IMR-90 (cell line): ENCODE measurements at regions not wholly inside any gene's neighbourhood (a gene's known extent, or its start where the extent isn't known, plus 50 kb on each side); places are given as distances from the start of the nearest gene placed in this dataset.

Source experiments
- ATAC-seq: fragments of 200-7000 bp; cut with Tn5 transposase; 2 replicates; pipeline ENCODE4 v1.9.1; 2020; ENCODE audit warnings: low read depth, mild to moderate bottlenecking, moderate library complexity
- BruUV-seq: library from RNA; stranded (reverse); fragments of 400-500 nt; replicated peaks from 2 replicates; lab custom pipeline; 2021; lab: Mats Ljungman, UMichigan
- CTCF ChIA-PET: fragments of 300-600 bp; formaldehyde crosslinking; extraction: SDS; loops from one replicate; lab custom pipeline; 2021; ENCODE audit warnings: antibody characterized with exemption; lab: Yijun Ruan, JAX
- POLR2A ChIA-PET: fragments of 300-600 bp; sonication (Branson Sonifier 250); formaldehyde crosslinking; loops from one replicate; lab custom pipeline; 2022; ENCODE audit warnings: antibody characterized with exemption; ENCODE audit not compliant: unreplicated experiment; lab: Charles Lee
- DNase-seq: peaks from one replicate; pipeline ENCODE4 v3.0.0; 2013
- H2AFZ ChIP-seq: replicated peaks from 2 replicates; pipeline ENCODE3; 2013; ENCODE audit warnings: low read length, mild to moderate bottlenecking; ENCODE audit not compliant: poor library complexity
- H2AK5ac ChIP-seq: 2 replicates; pipeline ENCODE4 v1.6.1; 2013; ENCODE audit warnings: low read depth, low read length, inconsistent platforms
- H2AK9ac ChIP-seq: replicated peaks from 2 replicates; pipeline ENCODE3; 2013; ENCODE audit warnings: mild to moderate bottlenecking, low read depth, low read length, moderate library complexity; ENCODE audit not compliant: poor library complexity
- H2BK120ac ChIP-seq: 2 replicates; pipeline ENCODE4 v1.6.1; 2013; ENCODE audit warnings: low read depth, low read length, inconsistent platforms
- H2BK15ac ChIP-seq: 3 replicates; pipeline ENCODE4 v1.6.1; 2013; ENCODE audit warnings: low read depth, low read length, inconsistent platforms
- H2BK20ac ChIP-seq: 2 replicates; pipeline ENCODE4 v1.6.1; 2013; ENCODE audit warnings: low read depth, mild to moderate bottlenecking, inconsistent platforms, low read length, moderate library complexity
- H2BK5ac ChIP-seq: 2 replicates; pipeline ENCODE4 v1.6.1; 2013; ENCODE audit warnings: mild to moderate bottlenecking, low read depth, low read length, inconsistent platforms; ENCODE audit not compliant: poor library complexity, severe bottlenecking
- H3K14ac ChIP-seq: replicated peaks from 2 replicates; pipeline ENCODE4 v1.6.1; 2013; ENCODE audit warnings: low read depth, low read length, inconsistent platforms
- H3K18ac ChIP-seq: 2 replicates; pipeline ENCODE4 v1.6.1; 2013; ENCODE audit warnings: low read depth, low read length, control low read depth
- H3K23ac ChIP-seq: 2 replicates; pipeline ENCODE4 v1.6.1; 2013; ENCODE audit warnings: low read depth, low read length, inconsistent platforms
- H3K27ac ChIP-seq: 2 replicates; pipeline ENCODE4 v1.5.1; 2013; ENCODE audit warnings: mild to moderate bottlenecking, control low read depth, low read length; ENCODE audit not compliant: insufficient read depth
- H3K27me3 ChIP-seq: 2 replicates; pipeline ENCODE4 v1.6.1; 2013; ENCODE audit warnings: low read length; ENCODE audit not compliant: control insufficient read depth, insufficient read depth
- H3K36me3 ChIP-seq: 2 replicates; pipeline ENCODE4 v1.6.1; 2013; ENCODE audit warnings: low read length, mixed read lengths; ENCODE audit not compliant: control insufficient read depth, insufficient read depth
- H3K4ac ChIP-seq: 2 replicates; pipeline ENCODE4 v1.6.1; 2013; ENCODE audit warnings: low read depth, low read length, inconsistent platforms
- H3K4me1 ChIP-seq: 2 replicates; pipeline ENCODE4 v1.6.1; 2013; ENCODE audit warnings: low read length, mixed read lengths; ENCODE audit not compliant: control insufficient read depth, insufficient read depth
- H3K4me2 ChIP-seq: 2 replicates; pipeline ENCODE4 v1.6.1; 2013; ENCODE audit warnings: low read depth, mild to moderate bottlenecking, control low read depth, low read length, moderate library complexity
- H3K4me3 ChIP-seq: 2 replicates; pipeline ENCODE4 v1.5.1; 2013; ENCODE audit warnings: low read depth, mild to moderate bottlenecking, control low read depth, low read length, moderate library complexity; ENCODE audit not compliant: insufficient read depth
- H3K56ac ChIP-seq: 2 replicates; pipeline ENCODE4 v1.6.1; 2013; ENCODE audit warnings: low read length, inconsistent platforms; ENCODE audit not compliant: insufficient read depth; ENCODE audit errors: extremely low read depth
- H3K79me1 ChIP-seq, 2 experiments: 2 replicates each; pipeline ENCODE4 v1.6.1; 2013; ENCODE audit warnings: low read length in 2 of 2, inconsistent platforms in 1 of 2, low read depth in 1 of 2
- H3K9ac ChIP-seq: 2 replicates; pipeline ENCODE4 v1.6.1; 2013; ENCODE audit warnings: low read depth, low read length, control low read depth
- H3K9me1 ChIP-seq: 2 replicates; pipeline ENCODE4 v1.6.1; 2013; ENCODE audit warnings: low read length, inconsistent platforms; ENCODE audit not compliant: insufficient read depth
- H3K9me3 ChIP-seq: 2 replicates; pipeline ENCODE4 v1.6.1; 2013; ENCODE audit warnings: low read length; ENCODE audit not compliant: control insufficient read depth, insufficient read depth
- H4K20me1 ChIP-seq: 2 replicates; pipeline ENCODE4 v1.6.1; 2013; ENCODE audit warnings: low read length, inconsistent platforms; ENCODE audit not compliant: insufficient read depth
- H4K5ac ChIP-seq: 2 replicates; pipeline ENCODE4 v1.6.1; 2013; ENCODE audit warnings: mild to moderate bottlenecking, low read depth, low read length, control low read depth
- H4K8ac ChIP-seq, 2 experiments: 2 replicates each; pipeline ENCODE4 v1.6.1; 2013; ENCODE audit warnings: low read depth in 2 of 2, low read length in 2 of 2, control low read depth in 1 of 2, inconsistent platforms in 1 of 2
- H4K91ac ChIP-seq: 2 replicates; pipeline ENCODE4 v1.6.1; 2013; ENCODE audit warnings: low read depth, low read length, inconsistent platforms; ENCODE audit not compliant: insufficient read depth
- BHLHE40 ChIP-seq: fragments of 150-350 bp; IDR thresholded peaks from 2 replicates; pipeline ENCODE4 v1.6.1; 2016; ENCODE audit warnings: mild to moderate bottlenecking, low read depth, low read length
- CEBPB ChIP-seq: IDR thresholded peaks from 2 replicates; pipeline ENCODE4 v1.6.1; 2012; ENCODE audit warnings: low read depth, low read length, improper control_type of control experiment
- CHD1 ChIP-seq: IDR thresholded peaks from 2 replicates; pipeline ENCODE4 v1.6.1; 2012; ENCODE audit warnings: low read depth, low read length, improper control_type of control experiment
- ELK1 ChIP-seq: fragments of 150-350 bp; IDR thresholded peaks from 2 replicates; pipeline ENCODE4 v1.6.1; 2016; ENCODE audit warnings: low read depth, mild to moderate bottlenecking, low read length, moderate library complexity, borderline replicate concordance
- FOS ChIP-seq: fragments of 150-350 bp; IDR thresholded peaks from 2 replicates; pipeline ENCODE4 v1.6.1; 2016; ENCODE audit warnings: low read depth, low read length
- MAFK ChIP-seq: IDR thresholded peaks from 2 replicates; pipeline ENCODE4 v1.6.1; 2012; ENCODE audit warnings: low read depth, low read length, improper control_type of control experiment
- MAZ ChIP-seq: IDR thresholded peaks from 2 replicates; pipeline ENCODE4 v1.6.1; 2012; ENCODE audit warnings: low read depth, mild to moderate bottlenecking, low read length, improper control_type of control experiment, moderate library complexity, borderline replicate concordance
- MXI1 ChIP-seq: IDR thresholded peaks from 2 replicates; pipeline ENCODE4 v1.6.1; 2012; ENCODE audit warnings: low read depth, mild to moderate bottlenecking, low read length, moderate library complexity, borderline replicate concordance
- NFE2L2 ChIP-seq: fragments of 150-350 bp; IDR thresholded peaks from 2 replicates; pipeline ENCODE4 v1.6.1; 2016; ENCODE audit warnings: low read depth, mild to moderate bottlenecking, low read length
- POLR2A ChIP-seq: IDR thresholded peaks from 2 replicates; pipeline ENCODE4 v1.6.1; 2012; ENCODE audit warnings: mild to moderate bottlenecking, low read depth, low read length
- RCOR1 ChIP-seq: IDR thresholded peaks from 2 replicates; pipeline ENCODE4 v1.6.1; 2012; ENCODE audit warnings: mild to moderate bottlenecking, low read length, improper control_type of control experiment; ENCODE audit not compliant: insufficient replicate concordance
- SMC3 ChIP-seq: fragments of 150-350 bp; IDR thresholded peaks from 2 replicates; pipeline ENCODE4 v1.6.1; 2016; ENCODE audit warnings: low read depth, mild to moderate bottlenecking, antibody characterized with exemption, low read length, moderate library complexity
- WGBS, 2 experiments: methylation state at CpG; one replicate each; pipeline versions ENCODE4 v1.1.5 to v1.1.7; 2013; ENCODE audit warnings: missing lambda C conversion rate in 2 of 2; ENCODE audit not compliant: insufficient read length in 1 of 2; ENCODE audit errors: extremely low coverage in 2 of 2; 5-methylcytosine and 5-hydroxymethylcytosine counted together
- dilution Hi-C: fragments of 300-500 bp; cut with HindIII; formaldehyde crosslinking; loops from one replicate; pipeline ENCODE4 v1.14.3; 2018; ENCODE audit warnings: low sequenced_read_pairs; ENCODE audit not compliant: unreplicated experiment
- in situ Hi-C: fragments of 300-500 bp; cut with MboI; formaldehyde crosslinking; loops from 3 replicates; pipeline ENCODE4 v1.14.3; 2019; ENCODE audit warnings: low sequenced_read_pairs, inconsistent platforms, mixed read lengths
- intact Hi-C: fragments of 100-400 bp; cut with micrococcal nuclease; formaldehyde crosslinking; loops from 2 replicates; pipeline ENCODE4 v1.10.0; 2022
- TF ChIP-seq, protein P1 (sequence below): fragments of 150-350 bp; IDR thresholded peaks from 2 replicates; pipeline ENCODE4 v1.6.1; 2017; ENCODE audit warnings: mild to moderate bottlenecking, antibody characterized with exemption, low read length, low read depth

GRCh38 chr2:145543856-145544255 lies 1023.9 kb upstream of the ZEB2 start:
- H3K56ac ChIP-seq, result no peak overlapping the region
- H2BK20ac ChIP-seq, result no peak overlapping the region
- no peak overlapping the region for H2AFZ ChIP-seq
- H2BK15ac ChIP-seq, result no peak overlapping the region
- ChIA-PET POLR2A (interaction anchor here (0.5 kb wide), 1 partner anchor 537 kb away, joined by 11 read pairs; no protein-coding TSS in a partner anchor), CTCF (interaction anchor here (0.6 kb wide), 1 partner anchor 13 kb away, joined by 3 read pairs; no protein-coding TSS in a partner anchor)
- WGBS, 2 experiments, result no CpG with 5 or more reads among the region's 5 CpGs
- no peaks in the 10 kb centered on the region for H4K20me1 ChIP-seq
- H3K9me3 ChIP-seq, result no peaks in the 10 kb centered on the region
- H3K9ac ChIP-seq, result no peak overlapping the region
- no peak overlapping the region for H2AK9ac ChIP-seq
- no peak overlapping the region for H3K27ac ChIP-seq
- dilution Hi-C loops (no loop called here), in situ Hi-C loops (no loop called here), intact Hi-C loops (loop anchor here (10.0 kb wide), 1 partner anchor 389 kb away; no protein-coding TSS in a partner anchor)
- H2AK5ac ChIP-seq, result no peak overlapping the region
- no peak overlapping the region for H2BK120ac ChIP-seq
- peaks cover 2% of the 10 kb centered on the region; the same call in 1 of the 2 replicates for H3K4me1 ChIP-seq
- no peaks in the 10 kb centered on the region for H3K36me3 ChIP-seq
- no peaks in the 10 kb centered on the region for H3K9me1 ChIP-seq
- H3K4me2 ChIP-seq, result no peak overlapping the region
- no peaks in the 10 kb centered on the region for H3K79me1 ChIP-seq
- H4K5ac ChIP-seq, result no peak overlapping the region
- ATAC-seq (no peak), DNase-seq (no peak)
- BruUV-seq, result no TSS peak
- TF ChIP-seq FOS, result no peak
- no peak for TF ChIP-seq CHD1
- no peak for TF ChIP-seq MAFK
- no peak for TF ChIP-seq RCOR1
- TF ChIP-seq SMC3, result no peak
- no peak for TF ChIP-seq ELK1
- TF ChIP-seq, protein P1, sequence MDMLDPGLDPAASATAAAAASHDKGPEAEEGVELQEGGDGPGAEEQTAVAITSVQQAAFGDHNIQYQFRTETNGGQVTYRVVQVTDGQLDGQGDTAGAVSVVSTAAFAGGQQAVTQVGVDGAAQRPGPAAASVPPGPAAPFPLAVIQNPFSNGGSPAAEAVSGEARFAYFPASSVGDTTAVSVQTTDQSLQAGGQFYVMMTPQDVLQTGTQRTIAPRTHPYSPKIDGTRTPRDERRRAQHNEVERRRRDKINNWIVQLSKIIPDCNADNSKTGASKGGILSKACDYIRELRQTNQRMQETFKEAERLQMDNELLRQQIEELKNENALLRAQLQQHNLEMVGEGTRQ, result no peak
- TF ChIP-seq MXI1, result no peak
- TF ChIP-seq BHLHE40, result no peak
- TF ChIP-seq NFE2L2, result no peak
- TF ChIP-seq CEBPB, result no peak
- no peak for TF ChIP-seq MAZ
- no peak for TF ChIP-seq POLR2A
- H3K27me3 ChIP-seq, result no peaks in the 10 kb centered on the region
- H3K14ac ChIP-seq, result no peak overlapping the region
- H3K4ac ChIP-seq, result no peak overlapping the region
- H4K8ac ChIP-seq, result no peak overlapping the region
- H3K18ac ChIP-seq, result no peak overlapping the region
- no peak overlapping the region for H2BK5ac ChIP-seq
- H3K23ac ChIP-seq, result no peak overlapping the region
- no peak overlapping the region for H3K4me3 ChIP-seq
- no peak overlapping the region for H4K91ac ChIP-seq
